GM12891 (cell line): ENCODE measurements at regions not wholly inside any gene's neighbourhood (a gene's known extent, or its start where the extent isn't known, plus 50 kb on each side); places are given as distances from the start of the nearest gene placed in this dataset.

ENCODE experiments used
- POLR2A ChIP-seq: IDR thresholded peaks from 2 replicates; pipeline ENCODE4 v1.6.1; 2011; ENCODE audit warnings: low read depth, low read length, control low read depth
- POLR2AphosphoS5 ChIP-seq: IDR thresholded peaks from 2 replicates; pipeline ENCODE4 v1.6.1; 2011; ENCODE audit warnings: low read depth, low read length, control low read depth
- POU2F2 ChIP-seq: IDR thresholded peaks from 2 replicates; pipeline ENCODE4 v1.6.1; 2011; ENCODE audit warnings: low read depth, mild to moderate bottlenecking, control low read depth, low read length, moderate library complexity
- TAF1 ChIP-seq: IDR thresholded peaks from 2 replicates; pipeline ENCODE4 v1.6.1; 2011; ENCODE audit warnings: low read depth, low read length, control low read depth

- TF ChIP-seq TAF1, result no peak
- TF ChIP-seq POLR2A, result no peak
- no peak for TF ChIP-seq POLR2AphosphoS5
- TF ChIP-seq POU2F2, result no peak
These were observed 231.6 kb downstream of the QKI start for GRCh38 chr6:163646133-163646532.
